HCT116 (cell line): ENCODE measurements at regions not wholly inside any gene's neighbourhood (a gene's known extent, or its start where the extent isn't known, plus 50 kb on each side); places are given as distances from the start of the nearest gene placed in this dataset.
"Not testable (repeated sequence)": the region's sequence is repeated elsewhere in the genome, so short reads cannot be mapped to it uniquely, and the experiment has no call there.

Experiments used
- EZH2 ChIP-seq: fragments of 200-600 bp; sonication (generic); IDR thresholded peaks from 2 replicates; pipeline ENCODE4 v1.6.1; 2017; ENCODE audit warnings: antibody characterized with exemption, mixed run types
- POLR2A ChIP-seq: IDR thresholded peaks from 2 replicates; pipeline ENCODE4 v1.7.0; 2011; ENCODE audit warnings: borderline replicate concordance; ENCODE audit not compliant: insufficient read depth, insufficient read length; ENCODE audit errors: extremely low read depth
- POLR2AphosphoS5 ChIP-seq: IDR thresholded peaks from 2 replicates; pipeline ENCODE4 v1.6.1; 2011; ENCODE audit warnings: mild to moderate bottlenecking, low read depth, low read length, moderate library complexity
- TF ChIP-seq, protein P1 (sequence below), 3 experiments: fragments of 200-600 bp in 1 of 3; sonication (generic) in 1 of 3; IDR thresholded peaks in 2 of 3; conservative IDR thresholded peaks in 1 of 3; 2 replicates each; pipeline ENCODE4 v1.5.1; 2012 to 2017; ENCODE audit warnings: low read depth in 2 of 3, low read length in 2 of 3, antibody characterized with exemption in 1 of 3, borderline replicate concordance in 1 of 3, control low read depth in 1 of 3, mild to moderate bottlenecking in 1 of 3, mixed read lengths in 1 of 3, mixed run types in 1 of 3, moderate library complexity in 1 of 3; ENCODE audit not compliant: insufficient read depth in 1 of 3
- TF ChIP-seq, protein P2 (sequence below): IDR thresholded peaks from 2 replicates; pipeline ENCODE4 v1.6.1; 2012; ENCODE audit warnings: low read depth

DNA sequence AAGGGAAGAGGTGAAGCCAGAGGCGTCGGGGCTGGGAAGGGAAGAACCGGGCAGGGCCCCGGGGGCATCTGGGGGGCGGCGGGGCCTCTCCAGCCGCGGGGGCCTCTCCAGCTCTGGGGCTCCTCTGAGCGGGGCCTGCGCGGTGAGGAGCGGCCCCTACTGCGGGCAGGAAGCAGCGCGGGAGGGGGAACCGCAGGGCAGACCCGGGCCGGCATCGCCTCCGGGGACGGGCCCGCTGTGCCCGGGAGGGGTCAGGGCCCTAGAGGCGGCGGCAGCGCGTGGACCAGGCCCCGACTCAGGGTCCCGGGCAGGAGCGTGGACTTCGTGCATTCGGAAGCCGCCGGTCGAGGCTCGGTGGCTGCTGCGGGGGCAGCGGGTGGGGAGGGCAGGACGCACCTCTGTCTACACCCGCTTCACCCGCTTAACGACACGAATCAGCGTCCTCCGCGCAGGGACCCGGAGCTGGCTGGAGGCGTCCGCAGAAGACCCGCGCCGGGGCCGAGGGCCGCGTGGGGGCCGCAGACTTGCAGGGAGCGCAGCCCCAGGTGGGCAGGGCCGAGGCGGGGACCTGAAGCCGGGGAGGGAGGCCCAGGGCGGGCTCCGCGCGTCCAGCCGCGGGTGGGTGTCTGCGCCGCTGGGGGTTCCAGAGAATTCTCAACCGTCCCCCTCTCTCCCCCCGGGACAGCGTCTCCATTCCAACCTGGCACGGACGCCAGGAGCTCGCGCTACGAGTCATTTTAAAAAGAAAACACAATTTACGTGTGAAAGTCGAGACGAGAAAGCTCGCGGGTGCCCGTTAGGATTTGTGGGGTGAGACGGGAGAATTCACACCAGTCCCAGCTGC lies 345.0 kb downstream of the ADGRD1 start:
- TF ChIP-seq, protein P1, sequence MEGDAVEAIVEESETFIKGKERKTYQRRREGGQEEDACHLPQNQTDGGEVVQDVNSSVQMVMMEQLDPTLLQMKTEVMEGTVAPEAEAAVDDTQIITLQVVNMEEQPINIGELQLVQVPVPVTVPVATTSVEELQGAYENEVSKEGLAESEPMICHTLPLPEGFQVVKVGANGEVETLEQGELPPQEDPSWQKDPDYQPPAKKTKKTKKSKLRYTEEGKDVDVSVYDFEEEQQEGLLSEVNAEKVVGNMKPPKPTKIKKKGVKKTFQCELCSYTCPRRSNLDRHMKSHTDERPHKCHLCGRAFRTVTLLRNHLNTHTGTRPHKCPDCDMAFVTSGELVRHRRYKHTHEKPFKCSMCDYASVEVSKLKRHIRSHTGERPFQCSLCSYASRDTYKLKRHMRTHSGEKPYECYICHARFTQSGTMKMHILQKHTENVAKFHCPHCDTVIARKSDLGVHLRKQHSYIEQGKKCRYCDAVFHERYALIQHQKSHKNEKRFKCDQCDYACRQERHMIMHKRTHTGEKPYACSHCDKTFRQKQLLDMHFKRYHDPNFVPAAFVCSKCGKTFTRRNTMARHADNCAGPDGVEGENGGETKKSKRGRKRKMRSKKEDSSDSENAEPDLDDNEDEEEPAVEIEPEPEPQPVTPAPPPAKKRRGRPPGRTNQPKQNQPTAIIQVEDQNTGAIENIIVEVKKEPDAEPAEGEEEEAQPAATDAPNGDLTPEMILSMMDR (IDR thresholded peaks at IDR 0.05 in 2 of 3, conservative IDR thresholded peaks at IDR 0.05 in 1 of 3; ENCODE audit: borderline replicate concordance in 1 of 3, insufficient read depth in 1 of 3, low read depth in 2 of 3, low read length in 2 of 3) = not testable (repeated sequence)
- not testable (repeated sequence) for TF ChIP-seq POLR2AphosphoS5, POLR2A, EZH2
- TF ChIP-seq, protein P2, sequence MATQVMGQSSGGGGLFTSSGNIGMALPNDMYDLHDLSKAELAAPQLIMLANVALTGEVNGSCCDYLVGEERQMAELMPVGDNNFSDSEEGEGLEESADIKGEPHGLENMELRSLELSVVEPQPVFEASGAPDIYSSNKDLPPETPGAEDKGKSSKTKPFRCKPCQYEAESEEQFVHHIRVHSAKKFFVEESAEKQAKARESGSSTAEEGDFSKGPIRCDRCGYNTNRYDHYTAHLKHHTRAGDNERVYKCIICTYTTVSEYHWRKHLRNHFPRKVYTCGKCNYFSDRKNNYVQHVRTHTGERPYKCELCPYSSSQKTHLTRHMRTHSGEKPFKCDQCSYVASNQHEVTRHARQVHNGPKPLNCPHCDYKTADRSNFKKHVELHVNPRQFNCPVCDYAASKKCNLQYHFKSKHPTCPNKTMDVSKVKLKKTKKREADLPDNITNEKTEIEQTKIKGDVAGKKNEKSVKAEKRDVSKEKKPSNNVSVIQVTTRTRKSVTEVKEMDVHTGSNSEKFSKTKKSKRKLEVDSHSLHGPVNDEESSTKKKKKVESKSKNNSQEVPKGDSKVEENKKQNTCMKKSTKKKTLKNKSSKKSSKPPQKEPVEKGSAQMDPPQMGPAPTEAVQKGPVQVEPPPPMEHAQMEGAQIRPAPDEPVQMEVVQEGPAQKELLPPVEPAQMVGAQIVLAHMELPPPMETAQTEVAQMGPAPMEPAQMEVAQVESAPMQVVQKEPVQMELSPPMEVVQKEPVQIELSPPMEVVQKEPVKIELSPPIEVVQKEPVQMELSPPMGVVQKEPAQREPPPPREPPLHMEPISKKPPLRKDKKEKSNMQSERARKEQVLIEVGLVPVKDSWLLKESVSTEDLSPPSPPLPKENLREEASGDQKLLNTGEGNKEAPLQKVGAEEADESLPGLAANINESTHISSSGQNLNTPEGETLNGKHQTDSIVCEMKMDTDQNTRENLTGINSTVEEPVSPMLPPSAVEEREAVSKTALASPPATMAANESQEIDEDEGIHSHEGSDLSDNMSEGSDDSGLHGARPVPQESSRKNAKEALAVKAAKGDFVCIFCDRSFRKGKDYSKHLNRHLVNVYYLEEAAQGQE = not testable (repeated sequence)
